ACC112 (cell line): ENCODE measurements at regions not wholly inside any gene's neighbourhood (a gene's known extent, or its start where the extent isn't known, plus 50 kb on each side); places are given as distances from the start of the nearest gene placed in this dataset.

Experiments
- H2AFZ ChIP-seq: fragments of 200-600 bp; sonication (generic); one replicate; pipeline ENCODE4 v1.6.0; 2017; ENCODE audit warnings: antibody characterized with exemption, low read length; ENCODE audit not compliant: unreplicated experiment
- H3K27ac ChIP-seq: fragments of 200-600 bp; sonication (generic); 2 replicates; pipeline ENCODE4 v1.5.1; 2014; ENCODE audit warnings: low read depth, mild to moderate bottlenecking, antibody characterized with exemption, low read length, moderate library complexity
- H3K27me3 ChIP-seq: fragments of 200-600 bp; sonication (generic); 2 replicates; pipeline ENCODE4 v1.6.1; 2014; ENCODE audit warnings: mild to moderate bottlenecking, antibody characterized with exemption, low read length, moderate library complexity, mixed read lengths; ENCODE audit not compliant: insufficient read depth
- H3K36me3 ChIP-seq: fragments of 200-600 bp; sonication (generic); 2 replicates; pipeline ENCODE4 v1.6.1; 2016; ENCODE audit warnings: mild to moderate bottlenecking, antibody characterized with exemption, low read length, moderate library complexity, mixed read lengths; ENCODE audit not compliant: insufficient read depth
- H3K4me1 ChIP-seq: fragments of 200-600 bp; sonication (generic); one replicate; pipeline ENCODE4 v1.6.1; 2016; ENCODE audit warnings: low read length, mixed read lengths; ENCODE audit not compliant: insufficient read depth, unreplicated experiment, control insufficient read depth
- H3K4me3 ChIP-seq: fragments of 200-600 bp; sonication (generic); 2 replicates; pipeline ENCODE4 v1.5.1; 2014; ENCODE audit warnings: mild to moderate bottlenecking, low read depth, low read length
- H3K79me2 ChIP-seq: fragments of 200-600 bp; sonication (generic); one replicate; pipeline ENCODE4 v1.6.0; 2016; ENCODE audit warnings: low read length; ENCODE audit not compliant: control insufficient read depth, unreplicated experiment, insufficient read depth

GRCh38 chr5:96247708-96248107 is 185.3 kb downstream of the PCSK1 start:
- H3K4me1 ChIP-seq = peaks cover 36% of the 10 kb centered on the region
- no peaks in the 10 kb centered on the region for H3K79me2 ChIP-seq
- no peak overlapping the region for H3K4me3 ChIP-seq
- H3K36me3 ChIP-seq = no peaks in the 10 kb centered on the region
- no peaks in the 10 kb centered on the region for H3K27me3 ChIP-seq
- peak overlapping the region; percentile 48 for H3K27ac ChIP-seq
- peak overlapping the region; percentile 82 for H2AFZ ChIP-seq

GRCh38 chr5:96247097-96247701 is 185.8 kb downstream of the PCSK1 start:
- H3K79me2 ChIP-seq = no peaks in the 10 kb centered on the region
- peak overlapping the region; percentile 48 for H3K27ac ChIP-seq
- peaks cover 32% of the 10 kb centered on the region for H3K4me1 ChIP-seq
- H3K27me3 ChIP-seq = no peaks in the 10 kb centered on the region
- H2AFZ ChIP-seq = peak overlapping the region; percentile 82
- peaks cover 5% of the 10 kb centered on the region; the same call in 1 of the 2 replicates for H3K36me3 ChIP-seq
- no peak overlapping the region for H3K4me3 ChIP-seq

DNA sequence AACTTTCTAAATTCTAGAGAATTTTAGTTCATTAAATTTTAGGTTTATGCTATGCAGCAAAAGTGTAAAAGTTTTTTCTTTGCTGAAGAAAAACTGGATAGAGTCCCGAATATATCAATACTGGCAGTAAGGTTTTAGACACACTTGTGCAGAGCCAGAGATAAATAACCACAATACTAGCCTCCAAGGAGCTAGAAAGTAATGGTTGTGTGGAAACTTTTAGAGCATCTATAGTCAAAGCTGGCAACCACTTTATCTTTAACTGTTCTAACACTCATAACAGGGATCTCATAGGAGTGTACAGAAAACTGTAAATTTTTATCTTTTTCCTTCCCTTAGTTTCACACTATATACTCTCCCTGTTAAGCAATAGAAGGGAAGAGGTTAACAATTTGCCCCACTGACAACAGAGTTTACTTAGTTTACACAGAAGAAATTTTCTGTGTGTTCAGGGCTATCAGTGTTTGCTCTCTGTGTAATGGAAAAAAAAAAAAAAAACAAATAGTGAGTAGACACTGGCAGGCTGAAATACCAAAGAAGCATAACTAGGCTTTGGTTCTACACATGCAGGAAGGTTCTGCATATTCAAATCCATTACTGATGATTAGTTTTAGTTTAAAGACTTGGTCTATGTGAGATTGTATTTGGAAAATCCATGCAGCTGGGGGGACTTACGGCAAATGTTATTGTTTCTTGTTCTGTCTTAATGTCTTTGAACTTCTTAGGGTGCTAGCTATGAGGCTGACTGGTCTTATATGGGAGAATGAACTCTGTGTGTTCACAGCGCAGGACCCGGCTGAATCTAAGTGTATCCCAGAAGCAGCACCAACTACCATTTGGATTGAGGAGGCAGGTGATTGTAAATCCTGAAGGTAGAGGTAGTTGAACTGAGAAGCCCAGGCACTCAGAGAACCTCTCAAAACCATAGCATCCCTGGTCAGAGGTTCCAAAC is 187.6 kb downstream of the PCSK1 start:
- H3K27me3 ChIP-seq = no peaks in the 10 kb centered on the region
- H3K27ac ChIP-seq = no peak overlapping the region
- no peaks in the 10 kb centered on the region for H3K79me2 ChIP-seq
- no peak overlapping the region for H3K4me3 ChIP-seq
- no peak overlapping the region for H2AFZ ChIP-seq
- peaks cover 5% of the 10 kb centered on the region; the same call in 1 of the 2 replicates for H3K36me3 ChIP-seq
- peaks cover 30% of the 10 kb centered on the region for H3K4me1 ChIP-seq

DNA sequence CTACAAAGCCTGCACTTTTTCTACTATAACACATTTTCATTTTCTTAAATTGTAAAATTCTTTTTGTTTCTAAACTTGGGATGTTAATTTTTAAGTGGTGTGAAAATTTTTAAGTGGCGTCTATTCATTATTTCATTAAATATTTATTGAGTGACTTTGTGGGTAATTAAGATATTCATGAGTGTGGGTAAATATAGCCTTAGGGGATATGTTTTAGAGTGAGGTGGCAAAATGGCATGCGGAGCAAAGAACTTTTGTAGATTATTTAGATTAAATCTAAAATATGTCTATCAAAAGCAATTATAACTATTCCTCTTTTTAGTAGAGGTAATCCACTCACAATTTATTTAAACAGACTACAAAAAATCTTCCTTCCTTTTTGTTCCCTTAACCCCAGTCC is 188.4 kb downstream of the PCSK1 start:
- H3K27me3 ChIP-seq = no peaks in the 10 kb centered on the region
- H3K36me3 ChIP-seq = peaks cover 5% of the 10 kb centered on the region; the same call in 1 of the 2 replicates
- H2AFZ ChIP-seq = no peak overlapping the region
- H3K79me2 ChIP-seq = no peaks in the 10 kb centered on the region
- peaks cover 30% of the 10 kb centered on the region for H3K4me1 ChIP-seq
- no peak overlapping the region for H3K4me3 ChIP-seq
- H3K27ac ChIP-seq = no peak overlapping the region

GRCh38 chr5:96243862-96244261 is 189.2 kb downstream of the PCSK1 start:
- peak overlapping the region; percentile 79 for H2AFZ ChIP-seq
- H3K4me3 ChIP-seq = no peak overlapping the region
- no peak overlapping the region for H3K27ac ChIP-seq
- H3K36me3 ChIP-seq = peaks cover 5% of the 10 kb centered on the region; the same call in 1 of the 2 replicates
- H3K27me3 ChIP-seq = no peaks in the 10 kb centered on the region
- H3K79me2 ChIP-seq = no peaks in the 10 kb centered on the region
- peaks cover 30% of the 10 kb centered on the region for H3K4me1 ChIP-seq

DNA sequence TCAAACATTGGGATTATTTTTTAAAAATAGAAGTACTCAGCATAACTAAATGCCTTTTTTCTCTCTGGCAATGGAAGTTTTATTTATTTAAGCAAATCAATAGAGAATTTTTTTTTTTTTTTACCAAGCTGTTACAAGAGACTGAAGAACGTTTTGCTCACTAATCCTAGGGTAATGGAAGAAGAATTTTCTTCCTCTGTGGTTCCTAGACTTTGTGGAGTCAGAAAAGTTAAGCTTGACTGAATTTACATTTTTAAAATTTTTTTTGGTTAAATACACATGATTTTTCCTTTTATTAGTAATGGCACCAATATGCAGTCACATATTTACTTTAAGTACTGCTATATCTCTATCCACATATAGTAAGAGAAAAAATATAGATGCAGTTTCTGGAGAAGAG is 189.8 kb downstream of the PCSK1 start:
- H2AFZ ChIP-seq = no peak overlapping the region
- H3K79me2 ChIP-seq = no peaks in the 10 kb centered on the region
- peaks cover 5% of the 10 kb centered on the region; the same call in 1 of the 2 replicates for H3K36me3 ChIP-seq
- H3K4me3 ChIP-seq = no peak overlapping the region
- peaks cover 30% of the 10 kb centered on the region for H3K4me1 ChIP-seq
- H3K27me3 ChIP-seq = no peaks in the 10 kb centered on the region
- H3K27ac ChIP-seq = peak overlapping the region; percentile 21; the same call in 1 of the 2 replicates

DNA sequence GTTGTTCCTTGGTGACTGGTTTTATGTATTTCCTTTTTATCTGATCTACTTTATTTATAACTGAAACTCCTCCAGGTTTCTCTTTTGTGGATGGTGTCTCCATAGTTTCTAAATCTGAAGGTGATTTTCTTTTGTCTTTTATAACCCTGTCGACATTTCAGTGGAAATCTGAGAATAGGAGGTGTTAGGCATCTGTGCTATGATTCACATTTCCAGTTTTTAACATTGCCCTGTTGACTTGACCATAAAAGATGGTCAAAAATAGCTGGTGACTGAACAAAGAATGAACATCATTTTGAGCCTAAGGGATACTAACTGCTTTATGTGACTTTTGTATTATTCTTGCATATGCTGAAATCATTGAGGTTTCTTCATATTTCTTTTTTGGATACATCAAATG is 190.5 kb downstream of the PCSK1 start:
- Histone ChIP-seq H3K79me2 (no peaks in the 10 kb centered on the region), H3K27ac (peak overlapping the region; percentile 21; the same call in 1 of the 2 replicates), H3K36me3 (peaks cover 5% of the 10 kb centered on the region; the same call in 1 of the 2 replicates), H3K4me1 (peaks cover 24% of the 10 kb centered on the region), H2AFZ (peak overlapping the region; percentile 22), H3K27me3 (no peaks in the 10 kb centered on the region), H3K4me3 (no peak overlapping the region)

DNA sequence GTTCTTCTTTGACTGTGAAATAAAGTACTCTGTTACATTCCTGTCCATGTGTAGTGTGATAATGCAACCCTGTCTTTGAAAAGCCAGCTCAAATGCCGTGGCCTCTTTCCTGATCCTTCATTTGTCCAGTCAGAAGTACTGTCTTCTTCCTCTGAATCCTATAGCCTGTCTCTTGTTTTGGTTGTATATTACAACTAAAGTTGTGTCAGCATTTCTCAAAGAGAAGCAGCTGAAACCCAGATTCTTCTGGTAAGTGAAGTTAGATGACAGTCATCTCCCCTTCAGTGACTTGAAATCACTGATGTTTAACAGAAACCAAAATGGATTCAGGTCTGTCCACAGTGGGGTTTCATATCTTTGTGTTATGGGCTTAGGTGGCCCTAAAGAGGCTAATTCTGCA is 196.2 kb downstream of the PCSK1 start:
- peaks cover 10% of the 10 kb centered on the region for H3K4me1 ChIP-seq
- H2AFZ ChIP-seq = no peak overlapping the region
- H3K4me3 ChIP-seq = no peak overlapping the region
- H3K36me3 ChIP-seq = peaks cover 3% of the 10 kb centered on the region; the same call in 1 of the 2 replicates
- no peak overlapping the region for H3K27ac ChIP-seq
- H3K79me2 ChIP-seq = no peaks in the 10 kb centered on the region
- no peaks in the 10 kb centered on the region for H3K27me3 ChIP-seq

- peak overlapping the region; percentile 35; the same call in 1 of the 2 replicates for H3K27ac ChIP-seq
These were observed 197.0 kb downstream of the PCSK1 start for GRCh38 chr5:96236051-96236450.

GRCh38 chr5:96235008-96235910 is 197.8 kb downstream of the PCSK1 start:
- Histone ChIP-seq H3K79me2 (no peaks in the 10 kb centered on the region), H3K4me3 (peak overlapping the region; percentile 30; the same call in 1 of the 2 replicates), H2AFZ (peak overlapping the region; percentile 51), H3K27me3 (no peaks in the 10 kb centered on the region), H3K4me1 (peaks cover 10% of the 10 kb centered on the region), H3K27ac (peak overlapping the region; percentile 35), H3K36me3 (peaks cover 3% of the 10 kb centered on the region; the same call in 1 of the 2 replicates)

More at GRCh38 chr5:96236051-96236450, 197.0 kb downstream of the PCSK1 start:
- H3K27me3 ChIP-seq = no peaks in the 10 kb centered on the region
- peaks cover 10% of the 10 kb centered on the region for H3K4me1 ChIP-seq
- peak overlapping the region; percentile 30; the same call in 1 of the 2 replicates for H3K4me3 ChIP-seq
- no peaks in the 10 kb centered on the region for H3K79me2 ChIP-seq
- H3K36me3 ChIP-seq = peaks cover 3% of the 10 kb centered on the region; the same call in 1 of the 2 replicates
- peak overlapping the region; percentile 51 for H2AFZ ChIP-seq
